HCT116 (cell line): ENCODE measurements at regions not wholly inside any gene's neighbourhood (a gene's known extent, or its start where the extent isn't known, plus 50 kb on each side); places are given as distances from the start of the nearest gene placed in this dataset.

Source experiments
- CEBPB ChIP-seq: IDR thresholded peaks from 2 replicates; pipeline ENCODE4 v1.6.1; 2012; ENCODE audit warnings: low read depth
- CTCF ChIP-seq, 3 experiments: fragments of 200-600 bp in 1 of 3; sonication (generic) in 1 of 3; IDR thresholded peaks in 2 of 3; conservative IDR thresholded peaks in 1 of 3; 2 replicates each; pipeline ENCODE4 v1.5.1; 2012 to 2017; ENCODE audit warnings: low read depth in 2 of 3, low read length in 2 of 3, antibody characterized with exemption in 1 of 3, borderline replicate concordance in 1 of 3, control low read depth in 1 of 3, mild to moderate bottlenecking in 1 of 3, mixed read lengths in 1 of 3, mixed run types in 1 of 3, moderate library complexity in 1 of 3; ENCODE audit not compliant: insufficient read depth in 1 of 3
- ELF1 ChIP-seq: IDR thresholded peaks from 2 replicates; pipeline ENCODE4 v1.6.1; 2012; ENCODE audit warnings: low read depth, borderline replicate concordance
- EZH2 ChIP-seq: fragments of 200-600 bp; sonication (generic); IDR thresholded peaks from 2 replicates; pipeline ENCODE4 v1.6.1; 2017; ENCODE audit warnings: antibody characterized with exemption, mixed run types
- SRF ChIP-seq: IDR thresholded peaks from 2 replicates; pipeline ENCODE4 v1.6.1; 2012; ENCODE audit warnings: low read depth

GRCh38 chr4:123469696-123470095 lies 73.1 kb downstream of the SPRY1 start:
- no peak for TF ChIP-seq EZH2
- no peak for TF ChIP-seq CEBPB
- TF ChIP-seq CTCF (IDR thresholded peaks at IDR 0.05 in 2 of 3, conservative IDR thresholded peaks at IDR 0.05 in 1 of 3; ENCODE audit: borderline replicate concordance in 1 of 3, insufficient read depth in 1 of 3, low read depth in 2 of 3, low read length in 2 of 3), result no peak
- TF ChIP-seq ELF1, result no peak
- no peak for TF ChIP-seq SRF
